DND-41 (cell line): ENCODE measurements at regions not wholly inside any gene's neighbourhood (a gene's known extent, or its start where the extent isn't known, plus 50 kb on each side); places are given as distances from the start of the nearest gene placed in this dataset.

Experiments used
- ATAC-seq: fragments of 200-7000 bp; cut with Tn5 transposase; 3 replicates; pipeline ENCODE4 v1.9.1; 2021; ENCODE audit warnings: low read depth; ENCODE audit not compliant: insufficient read depth
- DNase-seq: peaks from one replicate; pipeline ENCODE4 v3.0.0-alpha.2; 2020
- H2AFZ ChIP-seq: 2 replicates; pipeline ENCODE4 v1.6.0; 2012; ENCODE audit warnings: low read depth, low read length
- H3K27ac ChIP-seq: 2 replicates; pipeline ENCODE4 v1.5.1; 2012; ENCODE audit warnings: low read length, inconsistent platforms
- H3K27me3 ChIP-seq: fragments of 200-600 bp; sonication (generic); 2 replicates; pipeline ENCODE4 v1.6.0; 2012; ENCODE audit warnings: low read length, mild to moderate bottlenecking, inconsistent platforms; ENCODE audit not compliant: insufficient read depth, poor library complexity
- H3K36me3 ChIP-seq: 2 replicates; pipeline ENCODE4 v1.5.1; 2012; ENCODE audit warnings: low read length, inconsistent platforms; ENCODE audit not compliant: insufficient read depth
- H3K4me1 ChIP-seq: 2 replicates; pipeline ENCODE4 v1.5.1; 2012; ENCODE audit warnings: mild to moderate bottlenecking, low read length; ENCODE audit not compliant: insufficient read depth
- H3K4me2 ChIP-seq: 2 replicates; pipeline ENCODE4 v1.6.0; 2012; ENCODE audit warnings: mild to moderate bottlenecking, moderate library complexity, low read length, inconsistent platforms; ENCODE audit not compliant: insufficient read depth
- H3K4me3 ChIP-seq, 2 experiments: fragments of 200-600 bp in 1 of 2; shearing (Covaris generic) in 1 of 2; 2 replicates each; pipeline ENCODE4 v1.5.1; 2012 to 2016; ENCODE audit warnings: inconsistent platforms in 2 of 2, low read length in 2 of 2, mild to moderate bottlenecking in 2 of 2, low read depth in 1 of 2, moderate library complexity in 1 of 2
- H3K79me2 ChIP-seq: 2 replicates; pipeline ENCODE4 v1.6.0; 2012; ENCODE audit warnings: low read length, inconsistent platforms; ENCODE audit not compliant: insufficient read depth
- H3K9ac ChIP-seq: 2 replicates; pipeline ENCODE4 v1.6.0; 2012; ENCODE audit warnings: low read depth, mild to moderate bottlenecking, inconsistent platforms, low read length, moderate library complexity
- H3K9me3 ChIP-seq: 2 replicates; pipeline ENCODE4 v1.5.1; 2012; ENCODE audit warnings: low read length, moderate library complexity, mild to moderate bottlenecking, inconsistent platforms; ENCODE audit not compliant: insufficient read depth, severe bottlenecking
- H4K20me1 ChIP-seq: 2 replicates; pipeline ENCODE4 v1.6.0; 2012; ENCODE audit warnings: low read length; ENCODE audit not compliant: insufficient read depth
- EZH2 ChIP-seq: IDR thresholded peaks from 3 replicates; pipeline ENCODE4 v1.6.1; 2012; ENCODE audit warnings: borderline replicate concordance, low read depth, mild to moderate bottlenecking, moderate library complexity, low read length, inconsistent platforms; ENCODE audit not compliant: severe bottlenecking
- TF ChIP-seq, protein P1 (sequence below): IDR thresholded peaks from 2 replicates; pipeline ENCODE4 v1.5.1; 2012; ENCODE audit warnings: borderline replicate concordance, low read length, moderate library complexity, mild to moderate bottlenecking; ENCODE audit not compliant: poor library complexity, severe bottlenecking; ENCODE audit errors: extremely low read depth

- no peak for ATAC-seq
- Histone ChIP-seq H3K36me3 (no peaks in the 10 kb centered on the region), H2AFZ (no peak overlapping the region), H3K27me3 (no peaks in the 10 kb centered on the region), H3K4me1 (no peaks in the 10 kb centered on the region), H3K9ac (no peak overlapping the region), H3K4me2 (no peak overlapping the region), H3K27ac (no peak overlapping the region), H3K9me3 (no peaks in the 10 kb centered on the region), H3K79me2 (no peaks in the 10 kb centered on the region), H3K4me3 (no peak overlapping the region), H4K20me1 (no peaks in the 10 kb centered on the region)
- TF ChIP-seq, protein P1, sequence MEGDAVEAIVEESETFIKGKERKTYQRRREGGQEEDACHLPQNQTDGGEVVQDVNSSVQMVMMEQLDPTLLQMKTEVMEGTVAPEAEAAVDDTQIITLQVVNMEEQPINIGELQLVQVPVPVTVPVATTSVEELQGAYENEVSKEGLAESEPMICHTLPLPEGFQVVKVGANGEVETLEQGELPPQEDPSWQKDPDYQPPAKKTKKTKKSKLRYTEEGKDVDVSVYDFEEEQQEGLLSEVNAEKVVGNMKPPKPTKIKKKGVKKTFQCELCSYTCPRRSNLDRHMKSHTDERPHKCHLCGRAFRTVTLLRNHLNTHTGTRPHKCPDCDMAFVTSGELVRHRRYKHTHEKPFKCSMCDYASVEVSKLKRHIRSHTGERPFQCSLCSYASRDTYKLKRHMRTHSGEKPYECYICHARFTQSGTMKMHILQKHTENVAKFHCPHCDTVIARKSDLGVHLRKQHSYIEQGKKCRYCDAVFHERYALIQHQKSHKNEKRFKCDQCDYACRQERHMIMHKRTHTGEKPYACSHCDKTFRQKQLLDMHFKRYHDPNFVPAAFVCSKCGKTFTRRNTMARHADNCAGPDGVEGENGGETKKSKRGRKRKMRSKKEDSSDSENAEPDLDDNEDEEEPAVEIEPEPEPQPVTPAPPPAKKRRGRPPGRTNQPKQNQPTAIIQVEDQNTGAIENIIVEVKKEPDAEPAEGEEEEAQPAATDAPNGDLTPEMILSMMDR = no peak
- no peak for TF ChIP-seq EZH2
- DNase-seq = no peak
These were observed 381.4 kb downstream of the RPS24 start for GRCh38 chr10:78415111-78415510.

GRCh38 chr10:78416031-78417011 lies 382.7 kb downstream of the RPS24 start:
- Histone ChIP-seq H4K20me1 (no peaks in the 10 kb centered on the region), H3K27me3 (no peaks in the 10 kb centered on the region), H3K4me2 (no peak overlapping the region), H3K4me3 (no peak overlapping the region), H3K36me3 (no peaks in the 10 kb centered on the region), H3K79me2 (no peaks in the 10 kb centered on the region), H3K9me3 (no peaks in the 10 kb centered on the region), H2AFZ (no peak overlapping the region), H3K4me1 (no peaks in the 10 kb centered on the region), H3K9ac (no peak overlapping the region), H3K27ac (no peak overlapping the region)
- DNase-seq (no peak), ATAC-seq (no peak)
- TF ChIP-seq, protein P1 = no peak
- TF ChIP-seq EZH2 = no peak

- DNase-seq = no peak
- no peak overlapping the region for H3K9ac ChIP-seq
- no peaks in the 10 kb centered on the region for H4K20me1 ChIP-seq
- H2AFZ ChIP-seq = no peak overlapping the region
- H3K27me3 ChIP-seq = no peaks in the 10 kb centered on the region
- no peak overlapping the region for H3K4me2 ChIP-seq
- H3K4me3 ChIP-seq = no peak overlapping the region
- no peaks in the 10 kb centered on the region for H3K36me3 ChIP-seq
- H3K79me2 ChIP-seq = no peaks in the 10 kb centered on the region
- no peak overlapping the region for H3K27ac ChIP-seq
- no peaks in the 10 kb centered on the region for H3K4me1 ChIP-seq
- no peaks in the 10 kb centered on the region for H3K9me3 ChIP-seq
- ATAC-seq = no peak
- TF ChIP-seq, protein P1 = no peak
- no peak for TF ChIP-seq EZH2
These were observed 384.0 kb downstream of the RPS24 start for GRCh38 chr10:78417425-78418370.
